HG03575 (cell line): ENCODE measurements at regions not wholly inside any gene's neighbourhood (a gene's known extent, or its start where the extent isn't known, plus 50 kb on each side); places are given as distances from the start of the nearest gene placed in this dataset.

Experiments used
- ATAC-seq: cut with Tn5 transposase; IDR thresholded peaks from one replicate; pipeline ENCODE4 v1.9.1; 2021; ENCODE audit not compliant: unreplicated experiment, insufficient number of reproducible peaks, low FRiP score; ENCODE audit errors: extremely low read depth

GRCh38 chr1:73181190-73181540, 898.8 kb upstream of the NEGR1 start:
- no peak for ATAC-seq

DNA sequence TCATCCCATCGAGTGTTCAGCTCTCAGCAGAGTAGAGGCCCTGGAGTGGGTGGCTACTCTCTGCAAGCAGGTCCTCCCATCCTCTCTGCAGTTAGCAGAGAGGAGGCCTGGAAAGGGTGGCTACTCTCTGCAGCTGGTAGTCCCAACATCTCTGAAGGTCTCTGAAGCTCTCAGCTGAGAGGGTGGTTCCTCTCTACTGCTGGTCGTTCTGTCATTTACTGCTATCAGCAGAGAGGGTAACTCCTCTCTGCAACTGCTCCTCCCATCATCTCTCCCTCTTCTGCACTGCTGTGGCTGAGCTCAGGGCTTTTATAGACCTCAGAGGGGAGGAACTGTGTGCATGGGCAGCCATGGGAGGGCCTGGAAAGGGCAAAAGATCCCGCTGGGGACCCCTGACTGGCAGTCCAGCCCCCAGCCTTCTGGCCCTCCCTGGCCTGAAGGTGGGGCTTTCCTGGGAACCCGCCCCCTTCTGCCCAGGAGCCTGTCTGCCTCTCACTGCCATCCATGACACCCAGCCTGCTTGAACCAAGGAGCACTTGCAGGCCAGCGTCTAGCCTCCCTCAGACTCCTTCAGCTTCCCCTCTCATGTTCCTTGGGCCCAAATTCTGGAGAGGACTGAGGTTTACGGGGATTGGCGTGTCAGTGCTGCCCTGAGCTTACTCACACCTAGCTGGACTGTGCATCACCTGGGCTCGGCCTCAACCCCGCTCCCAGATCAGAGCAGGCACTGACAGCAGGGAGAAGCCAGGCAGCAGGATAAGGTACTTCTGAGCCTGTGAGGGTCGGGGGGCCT, 898.3 kb upstream of the NEGR1 start:
- ATAC-seq = no peak

DNA sequence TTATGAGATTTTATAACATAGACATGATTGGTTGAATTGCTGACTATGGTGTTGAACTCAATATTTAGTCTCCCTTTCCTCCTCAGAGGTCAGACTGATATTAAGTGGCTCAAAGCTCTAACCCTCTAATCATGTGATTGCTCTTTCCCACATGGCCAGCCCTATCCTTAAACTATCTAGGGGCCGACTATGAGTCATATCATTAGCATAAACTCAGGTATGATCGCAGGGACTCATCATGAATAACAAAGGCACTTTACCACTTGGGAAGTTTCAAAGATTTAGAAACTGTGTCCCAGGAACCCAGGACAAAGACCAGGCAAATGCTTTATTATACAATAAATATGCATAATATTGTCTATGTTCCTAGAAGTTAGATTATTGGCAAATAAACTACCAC, 894.6 kb upstream of the NEGR1 start:
- no peak for ATAC-seq

- no peak for ATAC-seq
Observed at GRCh38 chr1:73167009-73167657, 884.8 kb upstream of the NEGR1 start.

DNA sequence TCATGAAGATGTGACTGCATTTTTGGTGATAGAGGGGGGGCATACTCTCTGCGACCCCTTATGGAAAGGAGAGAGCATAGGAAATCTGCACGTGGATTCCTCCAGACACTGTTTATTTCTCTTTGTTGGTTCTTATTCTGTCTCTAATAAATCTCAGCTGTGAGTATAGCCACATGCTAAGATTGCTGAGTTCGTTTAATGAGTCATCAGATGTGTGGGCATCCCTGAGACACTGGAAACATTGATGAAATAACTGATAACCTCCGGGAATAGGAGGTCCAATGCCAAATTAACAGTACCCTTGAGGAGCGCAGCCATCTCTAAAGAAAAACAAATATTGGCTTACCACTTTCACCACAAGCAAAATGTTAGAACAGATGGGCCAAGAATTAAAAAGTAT, 880.2 kb upstream of the NEGR1 start:
- ATAC-seq = no peak

GRCh38 chr1:73161418-73161817, 879.1 kb upstream of the NEGR1 start:
- ATAC-seq = no peak

- no peak for ATAC-seq
Observed at GRCh38 chr1:73160759-73161158, 878.4 kb upstream of the NEGR1 start.

GRCh38 chr1:73144311-73144710, 862.0 kb upstream of the NEGR1 start:
- no peak for ATAC-seq

- ATAC-seq = no peak
Observed at GRCh38 chr1:73136975-73137374, 854.6 kb upstream of the NEGR1 start.

GRCh38 chr1:73106931-73107330, 824.6 kb upstream of the NEGR1 start:
- no peak for ATAC-seq

DNA sequence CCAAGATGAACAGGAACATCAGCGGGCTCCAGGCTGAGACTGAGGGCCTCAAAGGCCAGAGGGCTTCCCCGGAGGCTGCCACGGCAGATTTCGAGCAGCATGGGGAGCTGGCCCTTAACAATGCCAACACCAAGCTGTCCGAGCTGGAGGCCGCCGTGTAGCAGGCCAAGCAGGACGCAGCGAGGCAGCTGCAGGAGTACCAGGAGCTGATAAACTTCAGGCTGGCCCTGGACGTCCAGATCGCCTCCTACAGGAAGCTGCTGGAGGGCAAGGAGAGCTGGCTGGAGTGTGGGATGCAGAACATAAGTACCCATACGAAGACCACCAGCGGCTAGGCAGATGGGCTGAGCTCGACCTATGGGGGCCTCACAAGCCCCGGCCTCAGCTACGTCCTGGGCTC, 823.4 kb upstream of the NEGR1 start:
- no peak for ATAC-seq

DNA sequence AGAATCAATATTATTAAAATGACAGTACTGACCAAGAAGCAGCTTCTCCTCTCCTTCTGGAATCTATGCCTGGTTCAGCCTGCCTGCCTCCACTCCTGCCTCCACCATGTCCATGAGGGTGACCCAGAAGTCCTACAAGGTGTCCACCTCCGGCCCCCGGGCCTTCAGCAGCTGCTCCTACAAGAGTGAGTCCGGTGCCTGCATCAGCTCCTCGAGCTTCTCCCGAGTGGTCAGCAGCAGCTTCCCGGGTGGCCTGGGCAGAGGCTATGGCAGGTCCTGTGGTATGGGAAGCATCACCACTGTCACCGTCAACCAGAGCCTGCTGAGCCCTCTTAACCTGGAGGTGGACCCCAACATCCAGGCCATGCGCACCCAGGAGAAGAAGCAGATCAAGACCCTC, 822.4 kb upstream of the NEGR1 start:
- ATAC-seq = no peak

GRCh38 chr1:73100216-73100615, 817.9 kb upstream of the NEGR1 start:
- no peak for ATAC-seq

- no peak for ATAC-seq
Observed at GRCh38 chr1:73097917-73098316, 815.6 kb upstream of the NEGR1 start.

DNA sequence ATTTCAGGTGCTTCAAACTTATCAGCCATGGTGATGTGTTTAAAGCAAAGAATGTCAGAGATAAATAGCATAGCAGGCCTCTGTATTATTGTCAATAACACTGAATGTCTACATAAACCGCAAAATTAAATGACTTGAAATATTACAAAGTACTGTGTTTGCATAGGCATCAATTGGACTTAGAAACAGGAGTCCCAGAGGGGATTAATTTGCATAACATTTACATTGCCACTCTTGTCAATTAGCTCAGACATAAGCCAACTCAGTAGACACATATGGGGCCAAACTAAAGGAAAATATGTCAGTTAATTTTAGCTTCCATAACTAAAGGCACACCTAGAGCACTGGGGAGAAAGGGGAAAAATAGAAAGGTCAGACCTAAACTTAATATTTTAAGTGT, 814.5 kb upstream of the NEGR1 start:
- ATAC-seq = no peak

DNA sequence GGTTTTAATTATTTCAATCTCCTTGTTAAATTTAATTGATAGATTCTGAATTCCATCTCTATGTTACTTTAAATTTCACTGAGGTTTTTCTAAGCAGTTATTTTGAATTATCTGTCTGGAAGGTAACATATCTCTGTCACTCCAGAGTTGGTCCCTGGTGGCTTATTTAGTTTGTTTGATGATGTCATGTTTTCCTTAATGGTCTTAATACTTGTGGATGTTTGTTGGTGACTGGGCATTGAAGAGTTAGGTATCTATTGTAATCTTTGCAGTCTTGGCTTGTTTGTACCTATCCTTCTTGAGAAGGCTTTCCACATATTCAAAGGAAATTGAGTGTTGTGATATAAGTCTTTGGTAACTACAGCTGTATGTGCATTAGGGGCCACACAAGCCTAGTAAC, 810.0 kb upstream of the NEGR1 start:
- no peak for ATAC-seq

- ATAC-seq = no peak
Observed at GRCh38 chr1:73066866-73067265, 784.5 kb upstream of the NEGR1 start.

DNA sequence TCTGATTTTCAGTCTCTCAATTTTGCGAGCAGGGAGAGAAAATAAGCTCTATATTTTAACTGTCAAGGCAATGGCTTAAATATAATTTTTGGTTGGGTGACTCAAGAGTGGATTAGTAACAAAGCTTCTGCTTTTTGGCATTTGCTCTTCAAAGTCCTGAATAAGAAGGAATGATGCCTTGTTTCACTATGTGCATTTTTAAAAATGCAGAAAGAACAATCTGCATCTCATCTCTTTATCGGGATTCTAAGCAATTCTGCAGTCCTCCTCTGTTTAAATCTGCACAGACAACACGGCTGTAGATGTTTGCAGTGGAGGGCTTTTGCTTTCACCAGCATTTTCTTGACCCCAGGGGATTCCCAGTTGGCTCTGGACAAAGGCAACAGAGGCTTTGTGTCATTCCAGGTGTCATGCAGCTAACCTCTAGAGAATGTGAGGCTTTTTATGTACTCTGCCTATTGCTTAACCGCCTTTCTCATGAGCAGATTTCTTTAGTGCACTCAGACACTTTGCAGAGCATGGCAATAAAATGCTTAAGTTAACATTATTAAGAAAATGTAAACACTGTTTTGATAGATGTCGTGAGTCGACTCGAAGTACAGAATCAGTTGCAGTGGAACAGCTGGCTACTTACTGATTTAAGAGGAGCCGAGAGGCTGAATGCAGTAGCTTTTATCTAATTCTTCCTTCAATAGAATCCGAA, 783.2 kb upstream of the NEGR1 start:
- ATAC-seq = no peak

DNA sequence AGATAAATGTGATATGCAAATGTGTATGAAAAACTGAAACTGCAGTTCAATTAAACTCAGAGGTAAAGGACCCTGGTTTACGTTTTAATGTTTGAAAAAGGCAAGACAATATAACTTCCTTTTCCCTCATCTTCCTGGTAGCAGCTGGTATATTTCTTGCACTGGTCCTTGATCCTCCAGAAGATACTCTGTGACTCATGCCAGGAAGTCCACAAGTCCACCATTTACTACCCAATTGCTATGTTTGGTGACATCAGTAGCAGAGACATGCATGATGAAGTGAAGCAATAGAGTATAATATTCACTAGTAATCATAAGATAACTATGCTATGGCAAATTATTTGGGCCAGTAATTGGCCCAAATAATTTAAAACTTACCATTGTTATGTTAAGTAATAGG, 774.5 kb upstream of the NEGR1 start:
- no peak for ATAC-seq
